Vagina (tissue), 2 donors: ENCODE measurements at regions not wholly inside any gene's neighbourhood (a gene's known extent, or its start where the extent isn't known, plus 50 kb on each side); places are given as distances from the start of the nearest gene placed in this dataset.

ENCODE experiments used
- POLR2A ChIP-seq, 2 donors: fragments of 450-650 bp; IDR thresholded peaks; one replicate each; pipeline ENCODE4 v1.6.1; 2017; ENCODE audit warnings: antibody characterized with exemption in 2 of 2, mild to moderate bottlenecking in 2 of 2, moderate library complexity in 2 of 2
- POLR2AphosphoS5 ChIP-seq, 2 donors: sonication (generic); formaldehyde crosslinking; IDR thresholded peaks; one replicate each; pipeline ENCODE4 v1.9.0; 2017; ENCODE audit warnings: antibody characterized with exemption in 2 of 2, mild to moderate bottlenecking in 2 of 2, low read depth in 1 of 2; ENCODE audit not compliant: insufficient read depth in 1 of 2
- TF ChIP-seq, protein P1 (sequence below), 3 experiments: fragments of 450-650 bp in 2 of 3; fragments of 200-600 bp in 1 of 3; sonication (generic) in 1 of 3; IDR thresholded peaks; one replicate each; pipeline ENCODE4 v1.5.1; 2017 to 2019; ENCODE audit warnings: antibody characterized with exemption in 3 of 3, mild to moderate bottlenecking in 2 of 3, moderate library complexity in 2 of 3

- TF ChIP-seq, protein P1, sequence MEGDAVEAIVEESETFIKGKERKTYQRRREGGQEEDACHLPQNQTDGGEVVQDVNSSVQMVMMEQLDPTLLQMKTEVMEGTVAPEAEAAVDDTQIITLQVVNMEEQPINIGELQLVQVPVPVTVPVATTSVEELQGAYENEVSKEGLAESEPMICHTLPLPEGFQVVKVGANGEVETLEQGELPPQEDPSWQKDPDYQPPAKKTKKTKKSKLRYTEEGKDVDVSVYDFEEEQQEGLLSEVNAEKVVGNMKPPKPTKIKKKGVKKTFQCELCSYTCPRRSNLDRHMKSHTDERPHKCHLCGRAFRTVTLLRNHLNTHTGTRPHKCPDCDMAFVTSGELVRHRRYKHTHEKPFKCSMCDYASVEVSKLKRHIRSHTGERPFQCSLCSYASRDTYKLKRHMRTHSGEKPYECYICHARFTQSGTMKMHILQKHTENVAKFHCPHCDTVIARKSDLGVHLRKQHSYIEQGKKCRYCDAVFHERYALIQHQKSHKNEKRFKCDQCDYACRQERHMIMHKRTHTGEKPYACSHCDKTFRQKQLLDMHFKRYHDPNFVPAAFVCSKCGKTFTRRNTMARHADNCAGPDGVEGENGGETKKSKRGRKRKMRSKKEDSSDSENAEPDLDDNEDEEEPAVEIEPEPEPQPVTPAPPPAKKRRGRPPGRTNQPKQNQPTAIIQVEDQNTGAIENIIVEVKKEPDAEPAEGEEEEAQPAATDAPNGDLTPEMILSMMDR (IDR thresholded peaks at IDR 0.05): no peak
- TF ChIP-seq POLR2AphosphoS5 (IDR thresholded peaks at IDR 0.05; ENCODE audit: insufficient read depth in 1 of 2, low read depth in 1 of 2) (no peak), POLR2A (IDR thresholded peaks at IDR 0.05) (no peak)
Measured at GRCh38 chr6:166742981-166743380, 115.9 kb upstream of the RPS6KA2 start.
